ENCODE measurements at regions not wholly inside any gene's neighbourhood (a gene's known extent, or its start where the extent isn't known, plus 50 kb on each side); places are given as distances from the start of the nearest gene placed in this dataset.

- TF ChIP-seq CTCF (IDR thresholded peaks at IDR 0.05; ENCODE audit: low read depth, low read length) (no peak), EZH2phosphoT487 (IDR thresholded peaks at IDR 0.05; ENCODE audit: low read depth) (no peak)
These were observed 199.1 kb downstream of the HINT1 start for GRCh38 chr5:130965920-130966319.
